Right renal pelvis (tissue), 4 donors: ENCODE measurements at regions not wholly inside any gene's neighbourhood (a gene's known extent, or its start where the extent isn't known, plus 50 kb on each side); places are given as distances from the start of the nearest gene placed in this dataset.

Experiments
- DNase-seq, 4 donors: peaks; one replicate each; pipeline ENCODE4 v3.0.0-alpha.2; 2013; ENCODE audit warnings: low read depth in 4 of 4, low spot score in 3 of 4, missing footprints in 1 of 4

DNA sequence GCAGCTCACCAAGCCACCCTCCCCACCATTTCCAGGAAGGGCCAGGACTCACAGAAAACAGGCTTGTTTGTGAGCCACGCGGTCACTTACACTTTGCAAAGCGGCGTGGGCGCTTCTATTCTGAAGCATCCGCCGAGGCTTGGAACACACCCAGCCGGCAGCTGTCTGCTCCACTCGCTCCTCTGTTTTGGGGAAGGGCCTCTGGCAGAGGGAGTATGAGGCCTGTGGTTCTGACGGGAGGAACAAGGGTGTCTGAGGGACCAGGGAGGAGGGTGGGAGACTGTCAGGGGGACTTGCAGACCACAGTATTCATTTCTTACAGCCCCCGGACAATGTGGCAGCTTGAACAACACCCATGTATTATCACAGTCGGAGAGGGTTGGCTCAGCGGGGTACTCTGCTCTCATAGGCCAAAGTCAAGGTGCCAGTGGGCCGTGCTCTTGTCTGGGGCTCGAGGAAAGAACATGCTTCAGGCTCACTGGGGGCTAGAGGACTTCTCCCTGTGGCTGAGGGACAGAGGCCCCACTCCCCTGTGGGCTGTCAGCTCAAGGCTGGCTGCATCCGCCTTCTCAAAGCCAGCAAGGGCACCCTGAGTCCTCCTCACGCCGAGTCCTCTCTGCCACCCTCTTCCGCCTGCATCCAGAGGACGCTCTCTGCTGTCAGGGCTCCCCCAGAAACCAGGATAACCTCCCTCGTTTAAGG lies 60.4 kb upstream of the FAM20C start:
- no peak for DNase-seq

DNA sequence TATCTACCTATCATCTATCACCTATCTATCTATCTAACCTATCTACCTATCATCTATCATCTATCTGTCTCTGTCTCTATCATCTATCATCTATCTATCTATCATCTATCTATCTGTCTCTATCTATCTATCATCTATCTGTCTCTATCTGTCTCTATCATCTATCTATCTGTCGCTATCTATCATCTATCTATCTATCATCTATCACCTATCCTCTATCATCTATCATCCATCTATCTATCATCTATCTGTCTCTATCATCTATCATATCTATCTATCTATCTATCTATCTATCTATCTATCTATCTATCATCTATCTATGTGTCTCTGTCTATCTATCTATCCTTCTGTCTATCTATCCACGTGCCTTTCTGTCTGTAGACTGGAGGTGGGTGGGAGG lies 59.5 kb upstream of the FAM20C start:
- no peak for DNase-seq

DNA sequence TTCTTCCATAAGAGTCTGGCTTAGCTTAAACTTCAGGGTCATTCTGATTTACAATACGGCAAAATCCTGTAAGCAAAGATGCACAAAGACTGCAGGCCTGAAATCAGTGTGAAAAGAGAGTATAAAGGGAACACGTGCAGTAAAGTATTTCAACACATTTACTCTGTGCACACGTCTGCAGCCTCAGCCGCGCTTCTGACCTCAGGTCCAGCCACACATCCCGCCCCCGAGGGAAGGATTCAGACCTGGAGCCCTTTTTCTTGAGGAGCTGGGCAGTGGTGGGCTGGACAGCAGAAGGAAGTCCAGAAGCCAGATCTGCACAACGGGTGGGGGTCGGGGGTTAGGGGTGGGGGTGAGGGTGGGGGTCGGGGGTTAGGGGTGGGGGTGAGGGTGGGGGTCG lies 58.9 kb upstream of the FAM20C start:
- no peak for DNase-seq

DNA sequence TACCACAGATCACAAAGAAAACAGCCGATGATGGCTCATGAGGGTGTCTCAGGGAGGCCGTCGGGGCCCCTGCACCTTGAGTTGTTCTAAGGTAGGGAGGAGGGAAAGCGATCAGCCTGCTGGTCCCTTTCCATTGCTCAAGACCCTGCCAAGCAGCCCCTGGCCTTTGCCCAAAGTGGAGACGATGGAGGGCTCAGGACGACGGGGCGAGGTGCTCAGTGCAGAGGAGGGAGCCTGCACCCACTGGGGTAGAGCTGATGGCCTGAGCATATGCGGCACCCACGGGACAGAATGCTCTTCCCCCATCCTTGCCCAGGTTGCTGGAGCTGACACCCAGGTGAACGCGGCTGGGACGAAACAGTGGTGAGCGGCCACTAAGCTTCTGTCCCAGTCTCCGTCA lies 58.3 kb upstream of the FAM20C start:
- no peak for DNase-seq

DNA sequence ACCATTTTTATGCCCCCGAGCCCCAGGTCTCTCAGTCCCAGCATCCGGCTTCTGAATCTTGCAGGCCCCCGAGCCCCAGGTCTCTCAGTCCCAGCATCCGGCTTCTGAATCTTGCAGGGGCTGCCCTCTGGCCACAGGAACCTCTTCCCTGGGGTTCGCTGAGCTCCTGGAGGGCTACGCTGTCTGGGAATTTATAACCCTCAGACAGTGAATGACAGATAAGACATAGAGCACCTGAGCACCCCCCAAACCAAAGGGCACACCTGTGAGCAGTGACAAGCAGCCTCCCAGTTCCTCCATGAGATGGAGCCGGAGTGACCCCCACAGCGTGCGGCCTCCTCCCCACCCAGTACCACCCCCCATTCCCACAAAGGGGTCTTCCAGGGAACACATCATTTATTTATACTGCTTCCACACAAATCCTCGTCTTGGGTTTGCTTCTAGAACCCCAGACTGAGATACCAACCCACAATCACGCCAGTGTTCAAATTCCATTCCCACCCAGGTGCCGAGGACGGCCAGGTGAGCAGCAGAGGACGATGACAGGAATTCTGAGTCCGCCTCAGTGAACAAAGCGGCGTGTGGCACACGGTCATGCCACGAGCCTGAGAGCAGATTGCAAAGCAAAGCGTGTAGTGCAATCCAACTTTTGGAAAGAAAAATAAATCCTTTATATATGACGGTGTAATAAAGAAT lies 57.7 kb upstream of the FAM20C start:
- DNase-seq = no peak

DNA sequence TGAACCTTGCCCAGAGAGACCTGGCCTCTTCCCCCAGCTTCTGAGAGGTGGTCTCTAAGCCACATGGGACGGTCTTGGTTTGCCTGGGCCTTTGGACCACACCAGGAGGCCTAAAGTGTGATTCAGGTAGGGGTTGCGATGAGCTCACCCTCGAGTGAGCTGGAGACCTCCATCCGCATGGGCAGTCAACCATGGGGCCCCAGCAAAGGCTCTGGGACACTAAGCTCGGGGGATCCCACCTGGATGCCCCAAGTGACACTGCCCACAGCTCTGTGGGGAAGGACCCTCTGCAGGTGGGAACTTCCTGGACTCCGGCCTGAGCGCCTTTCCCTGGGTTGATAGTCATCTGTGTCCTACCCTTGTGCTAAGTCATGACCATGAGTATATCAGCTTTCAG lies 57.1 kb upstream of the FAM20C start:
- no peak for DNase-seq

DNA sequence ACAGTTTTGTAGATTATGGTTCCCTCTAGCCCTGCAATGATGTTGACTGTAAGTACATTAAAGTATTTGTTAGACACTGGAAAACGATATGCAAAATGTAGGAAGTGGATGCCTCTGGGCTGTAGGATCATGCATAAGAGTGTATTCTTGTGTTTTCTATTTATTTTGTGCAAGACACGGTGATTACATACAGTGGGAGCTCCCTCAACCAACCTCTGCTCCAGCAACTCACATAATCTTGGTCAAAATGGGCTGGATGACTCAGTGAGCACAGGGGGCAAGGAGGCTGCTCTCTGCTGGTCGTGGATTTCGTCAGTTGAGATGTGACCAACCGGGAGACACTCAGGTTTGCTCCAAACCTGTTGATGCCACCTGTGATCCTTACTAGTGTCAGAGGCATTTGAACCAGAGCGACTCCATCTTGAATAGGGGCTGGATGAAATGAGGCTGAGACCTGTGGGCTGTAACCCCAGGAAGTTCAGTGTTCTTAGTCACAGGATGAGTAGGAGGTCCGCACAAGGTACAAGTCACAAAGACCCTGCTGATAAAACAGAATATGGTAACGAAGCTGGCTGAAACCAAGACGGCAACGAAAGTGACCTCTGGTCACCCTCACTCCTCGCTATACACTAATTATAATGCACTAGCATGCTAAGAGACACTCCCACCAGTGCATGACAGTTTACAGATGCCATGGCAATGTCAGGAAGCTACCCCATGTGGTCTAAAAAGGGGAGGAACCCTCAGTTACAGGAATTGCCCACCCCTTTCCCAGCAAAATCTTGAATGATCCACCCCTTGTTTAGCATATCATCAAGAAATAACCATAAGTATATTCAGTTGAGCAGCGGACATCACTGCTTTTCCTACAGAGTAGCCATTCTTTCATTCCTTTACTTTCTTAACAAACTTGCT lies 56.4 kb upstream of the FAM20C start:
- DNase-seq = no peak

DNA sequence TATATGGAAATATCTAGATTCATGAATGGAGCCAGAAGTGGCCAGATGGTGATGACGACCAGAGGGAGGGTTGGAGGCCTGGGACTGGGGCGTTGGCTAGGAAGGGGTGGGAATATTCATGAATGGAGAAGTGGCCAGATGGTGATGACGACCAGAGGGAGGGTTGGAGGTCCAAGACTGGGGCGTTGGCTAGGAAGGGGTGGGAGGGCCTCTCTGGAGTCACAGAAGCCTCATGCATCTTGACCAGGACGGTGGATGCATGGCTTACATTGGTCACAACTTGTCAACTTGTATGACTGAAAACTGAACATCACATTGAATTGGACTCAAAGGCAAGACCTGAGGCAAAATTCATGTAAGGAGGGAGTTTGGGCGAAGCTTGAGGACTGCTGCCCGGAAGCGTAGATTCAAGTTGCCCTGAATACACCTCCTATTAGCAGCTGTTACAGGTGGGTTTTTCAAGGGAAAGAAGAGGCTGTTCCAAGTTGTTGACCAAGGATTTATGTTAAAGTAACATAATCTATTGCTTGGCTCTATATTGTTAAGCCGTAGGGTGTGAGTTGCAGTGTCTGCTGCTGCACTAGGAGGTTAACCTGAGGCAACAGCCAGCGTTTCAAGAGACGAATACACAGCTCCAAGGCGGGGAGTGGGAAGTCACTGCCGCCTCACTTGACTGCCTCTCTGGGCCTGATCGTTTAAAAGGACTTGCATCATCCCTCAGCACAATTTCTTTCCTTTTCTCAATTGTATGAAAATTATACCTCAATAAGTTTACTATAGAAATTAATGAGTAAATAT lies 55.1 kb upstream of the FAM20C start:
- DNase-seq = no peak

DNA sequence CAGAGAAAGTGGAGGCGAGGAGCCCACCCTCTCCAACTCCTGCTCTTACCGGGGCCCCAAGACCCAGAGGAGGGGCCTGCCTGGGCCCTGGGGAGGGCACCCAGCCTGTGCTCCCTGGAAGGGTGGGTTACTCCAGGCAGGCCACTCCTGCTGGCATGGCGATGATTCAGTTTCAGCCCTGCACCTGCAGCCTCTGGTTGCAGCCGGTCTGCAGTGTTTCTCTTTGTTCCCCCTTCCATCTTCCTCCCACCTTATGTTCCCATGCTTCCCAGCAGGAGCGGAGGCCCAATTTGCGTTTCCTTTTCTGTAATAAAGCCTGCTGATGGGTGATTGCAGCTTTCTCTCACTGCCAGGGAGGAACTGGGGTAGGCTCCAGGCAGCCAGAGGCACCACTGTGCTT lies 53.2 kb upstream of the FAM20C start:
- DNase-seq = no peak

DNA sequence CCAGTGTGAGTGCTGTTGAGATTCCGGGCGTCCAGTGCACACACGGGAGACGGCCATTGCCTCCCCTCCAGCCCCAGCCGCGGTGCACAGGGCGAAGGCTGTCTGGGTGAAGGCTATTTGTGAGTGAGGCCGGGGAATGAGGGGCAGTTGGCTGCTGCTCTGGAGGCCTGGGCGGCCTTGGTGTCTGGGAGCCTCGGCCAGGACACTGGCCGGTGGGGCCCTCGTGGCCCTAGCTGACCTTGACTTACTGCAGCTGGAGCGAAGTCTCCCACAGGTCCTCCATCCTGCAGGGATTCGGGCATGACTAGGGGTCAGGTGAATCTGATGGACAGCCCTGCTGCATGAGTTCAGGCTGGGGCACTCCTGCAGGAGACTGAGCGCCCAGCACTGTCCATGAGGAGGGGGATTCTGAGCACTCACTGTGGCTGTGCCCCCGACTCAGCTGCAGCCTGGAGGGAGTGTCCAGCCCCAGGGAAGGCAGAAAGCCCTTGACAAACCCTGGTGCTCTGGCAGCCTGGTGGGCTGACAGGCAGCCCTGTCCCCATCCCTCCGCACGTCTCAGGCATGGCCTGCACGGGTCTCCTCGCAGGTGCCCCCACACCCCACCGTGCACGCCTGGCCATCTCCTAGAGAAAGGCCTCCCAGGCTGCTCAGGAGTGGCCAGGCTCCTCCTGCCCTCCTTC lies 52.7 kb upstream of the FAM20C start:
- DNase-seq = no peak

DNA sequence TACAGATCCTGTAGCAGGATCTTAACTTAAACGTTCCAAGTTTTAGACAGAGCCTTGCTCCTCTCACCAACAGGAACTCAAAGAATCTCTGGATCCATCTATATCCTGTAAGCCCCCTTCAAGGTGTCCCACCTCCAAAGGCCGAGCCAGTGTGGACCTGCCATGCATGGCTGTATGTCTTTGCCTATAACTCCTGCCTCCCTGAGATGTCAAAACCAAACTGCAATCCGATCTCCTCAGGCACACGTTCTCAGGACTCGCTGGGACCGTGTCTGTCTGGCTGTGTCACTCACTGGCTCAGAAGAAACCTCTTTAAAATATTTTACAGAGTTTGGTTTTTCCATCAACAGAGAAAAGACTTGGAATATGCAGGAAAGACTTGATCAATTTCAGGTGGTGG lies 51.4 kb upstream of the FAM20C start:
- no peak for DNase-seq

DNA sequence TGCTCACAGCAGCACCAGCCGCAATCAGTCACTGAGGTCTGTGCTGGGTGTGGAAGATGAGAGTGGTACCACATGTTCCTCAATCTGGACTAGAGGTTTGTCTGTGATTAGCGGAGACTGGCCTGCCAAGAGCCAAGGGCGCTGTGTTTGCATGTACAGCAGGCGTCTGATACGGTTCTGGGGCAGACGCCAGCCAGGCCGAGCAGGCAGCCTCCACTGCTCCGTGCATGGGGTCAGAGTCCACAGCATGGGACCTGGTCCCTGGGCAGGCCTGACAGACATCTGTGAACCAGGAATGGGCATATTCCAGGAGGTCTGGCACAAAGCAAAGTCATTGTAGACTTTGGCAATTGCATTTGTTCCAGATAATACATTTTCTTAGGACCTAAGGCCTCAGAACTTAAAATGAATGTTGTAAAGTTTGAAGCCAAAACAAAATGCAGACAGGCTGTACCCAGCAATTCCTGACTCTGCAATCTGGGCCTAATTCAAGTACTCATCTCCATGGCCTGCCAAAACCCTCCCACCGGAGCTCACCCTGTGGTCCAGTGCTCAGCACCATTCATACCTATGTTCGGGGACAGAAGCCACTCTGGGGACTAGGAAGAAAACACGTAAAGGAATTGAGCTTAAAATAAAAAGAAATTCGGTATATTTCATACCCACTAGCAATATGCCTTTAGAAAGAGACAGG lies 50.0 kb upstream of the FAM20C start:
- no peak for DNase-seq
